ENCODE measurements at regions not wholly inside any gene's neighbourhood (a gene's known extent, or its start where the extent isn't known, plus 50 kb on each side); places are given as distances from the start of the nearest gene placed in this dataset.

DNA sequence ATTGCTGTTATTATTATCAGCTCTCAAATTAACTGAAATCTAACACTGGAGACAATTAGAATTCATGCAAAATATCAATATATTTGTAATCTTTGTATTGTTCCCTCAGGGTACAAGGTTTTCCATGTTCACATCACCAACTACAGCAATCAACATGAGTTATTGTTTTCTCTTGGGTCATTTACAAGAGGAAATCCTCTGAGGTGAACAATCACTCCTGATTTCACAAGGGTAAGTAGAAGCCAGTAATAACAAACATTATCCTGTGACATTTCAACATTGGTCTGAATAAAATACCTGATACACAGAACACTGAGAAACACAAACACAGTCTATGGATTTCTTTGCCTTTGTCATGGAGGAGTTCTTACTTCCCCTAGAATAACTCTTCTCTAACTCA is 174.0 kb downstream of the SUCNR1 start:
- Histone ChIP-seq H3K36me3 (replicated peaks in 1 of 2; ENCODE audit: control insufficient read depth in 1 of 2, insufficient read depth in 2 of 2, low read length in 2 of 2) (no peaks in the 10 kb centered on the region), H3K4me3 (replicated peaks in 1 of 3; ENCODE audit: low read depth in 2 of 3, low read length in 3 of 3) (no peak overlapping the region), H2AFZ (ENCODE audit: insufficient read depth, low read depth, low read length, poor library complexity, severe bottlenecking) (no peak overlapping the region), H4K20me1 (ENCODE audit: insufficient read depth, low read length) (no peaks in the 10 kb centered on the region), H3K9me3 (replicated peaks in 1 of 2; ENCODE audit: control insufficient read depth in 1 of 2, insufficient read depth in 1 of 2, low read length in 2 of 2) (no peaks in the 10 kb centered on the region), H3K4me1 (ENCODE audit: control insufficient read depth in 1 of 2, insufficient read depth in 2 of 2, low read length in 2 of 2) (peaks cover 0 to 10% of the 10 kb centered on the region in 2 donors), H3K9ac (ENCODE audit: insufficient read depth, low read length, poor library complexity, severe bottlenecking) (no peak overlapping the region), H3K79me2 (ENCODE audit: insufficient read depth, low read length) (no peaks in the 10 kb centered on the region), H3K27me3 (ENCODE audit: control insufficient read depth in 2 of 2, insufficient read depth in 2 of 2, low read length in 2 of 2) (no peaks in the 10 kb centered on the region), H3K4me2 (replicated peaks; ENCODE audit: extremely low read depth, low read length, poor library complexity, severe bottlenecking) (no peak overlapping the region), H3K27ac (ENCODE audit: low read depth in 1 of 2, low read length in 2 of 2) (no peak overlapping the region)
- no peaks in the 10 kb centered on the region for H3K36me3 Mint-ChIP-seq
- H3K27me3 Mint-ChIP-seq (ENCODE audit: low read depth in 3 of 3): no peaks in the 10 kb centered on the region
- DNase-seq: no peak
- no peak for TF ChIP-seq CTCF (IDR thresholded peaks at IDR 0.05)
- H3K27ac Mint-ChIP-seq: no peak overlapping the region
- peaks cover 0 to 2% (median 1%) of the 10 kb centered on the region in 7 donors for H3K9me3 Mint-ChIP-seq
- H3K4me1 Mint-ChIP-seq: peaks cover 15% of the 10 kb centered on the region
- intact Hi-C loops (cut with micrococcal nuclease): no loop called here
- H3K4me3 Mint-ChIP-seq: no peak overlapping the region

- Mint-ChIP-seq H3K27ac (no peak overlapping the region), H3K4me1 (peaks cover 15% of the 10 kb centered on the region), H3K27me3 (ENCODE audit: low read depth in 3 of 3) (no peaks in the 10 kb centered on the region), H3K36me3 (no peaks in the 10 kb centered on the region), H3K9me3 (peaks cover 0 to 2% (median 0%) of the 10 kb centered on the region in 7 donors), H3K4me3 (no peak overlapping the region)
- DNase-seq: no peak
- H2AFZ ChIP-seq (ENCODE audit: insufficient read depth, low read depth, low read length, poor library complexity, severe bottlenecking): no peak overlapping the region
- H3K9me3 ChIP-seq (replicated peaks in 1 of 2; ENCODE audit: control insufficient read depth in 1 of 2, insufficient read depth in 1 of 2, low read length in 2 of 2): no peaks in the 10 kb centered on the region
- H3K27ac ChIP-seq (ENCODE audit: low read depth in 1 of 2, low read length in 2 of 2): no peak overlapping the region
- H3K4me2 ChIP-seq (replicated peaks; ENCODE audit: extremely low read depth, low read length, poor library complexity, severe bottlenecking): no peak overlapping the region
- H3K4me1 ChIP-seq (ENCODE audit: control insufficient read depth in 1 of 2, insufficient read depth in 2 of 2, low read length in 2 of 2): peaks cover 0 to 10% of the 10 kb centered on the region in 2 donors
- no peaks in the 10 kb centered on the region for H3K27me3 ChIP-seq (ENCODE audit: control insufficient read depth in 2 of 2, insufficient read depth in 2 of 2, low read length in 2 of 2)
- no peaks in the 10 kb centered on the region for H3K36me3 ChIP-seq (replicated peaks in 1 of 2; ENCODE audit: control insufficient read depth in 1 of 2, insufficient read depth in 2 of 2, low read length in 2 of 2)
- no peak for TF ChIP-seq CTCF (IDR thresholded peaks at IDR 0.05)
- no peak overlapping the region for H3K4me3 ChIP-seq (replicated peaks in 1 of 3; ENCODE audit: low read depth in 2 of 3, low read length in 3 of 3)
- no CpG with 5 or more reads among the region's 1 CpG for WGBS (ENCODE audit: insufficient coverage)
- H4K20me1 ChIP-seq (ENCODE audit: insufficient read depth, low read length): no peaks in the 10 kb centered on the region
- intact Hi-C loops (cut with micrococcal nuclease): no loop called here
- no peaks in the 10 kb centered on the region for H3K79me2 ChIP-seq (ENCODE audit: insufficient read depth, low read length)
- H3K9ac ChIP-seq (ENCODE audit: insufficient read depth, low read length, poor library complexity, severe bottlenecking): no peak overlapping the region
Observed at GRCh38 chr3:152048831-152049230, 175.4 kb downstream of the SUCNR1 start.

Data from CD14-positive monocyte (primary cell).